Stimulated activated naive B cell treated with anti-CD40 and anti-IgM and Interleukin-4, amounts not matched to agents 10 μg/mL and 1 μg/mL and 100 μg/mL, for 72 hours (primary cell): ENCODE measurements at regions not wholly inside any gene's neighbourhood (a gene's known extent, or its start where the extent isn't known, plus 50 kb on each side); places are given as distances from the start of the nearest gene placed in this dataset.

Source experiments
- ATAC-seq, 2 donors: fragments of 150-1000 bp; cut with Tn5 transposase; replicated peaks; 2 replicates each; pipeline ENCODE4 v1.10.0; 2021; ENCODE audit warnings: moderate library complexity in 1 of 2
- DNase-seq: peaks from one replicate; pipeline ENCODE4 v3.0.0; 2021
- H3K27ac Mint-ChIP-seq: one replicate; pipeline ENCODE4 v1.8.0; 2022; ENCODE audit warnings: mild to moderate bottlenecking, mixed read lengths
- H3K27me3 Mint-ChIP-seq, 2 donors: one replicate each; pipeline ENCODE4 v1.8.0; 2022; ENCODE audit warnings: mixed read lengths in 2 of 2
- H3K36me3 Mint-ChIP-seq, 2 donors: one replicate each; pipeline ENCODE4 v1.8.0; 2022; ENCODE audit warnings: mixed read lengths in 2 of 2, mild to moderate bottlenecking in 1 of 2
- H3K4me1 Mint-ChIP-seq, 2 donors: one replicate each; pipeline ENCODE4 v1.8.0; 2022; ENCODE audit warnings: mixed read lengths in 2 of 2, mild to moderate bottlenecking in 1 of 2
- H3K4me3 Mint-ChIP-seq, 2 donors: one replicate each; pipeline ENCODE4 v1.8.0; 2022; ENCODE audit warnings: mild to moderate bottlenecking in 2 of 2, mixed read lengths in 2 of 2, moderate library complexity in 1 of 2
- H3K9me3 Mint-ChIP-seq, 2 donors: one replicate each; pipeline ENCODE4 v1.8.0; 2022; ENCODE audit warnings: mixed read lengths in 2 of 2, mild to moderate bottlenecking in 1 of 2

DNA sequence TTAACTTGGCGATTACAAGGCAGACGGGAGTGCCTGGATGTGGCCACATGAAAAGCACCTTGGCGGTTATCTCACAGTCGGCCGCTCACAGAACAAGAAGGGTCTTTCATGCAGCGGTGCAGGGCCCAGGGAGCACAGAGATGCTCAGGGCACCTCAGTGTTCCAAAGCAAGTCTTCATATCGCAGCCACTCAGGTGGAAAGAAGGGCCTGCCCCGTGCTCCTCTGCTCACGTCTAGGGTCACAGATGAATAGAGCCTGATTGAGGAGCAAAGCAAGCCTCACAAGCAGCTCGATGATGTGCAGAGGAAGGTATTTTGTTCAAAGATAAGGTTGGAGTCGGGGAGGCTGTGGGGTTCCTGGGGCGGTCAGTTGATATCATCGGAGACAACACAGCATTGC is 297.8 kb downstream of the WDR11 start:
- no peak for ATAC-seq
- H3K36me3 Mint-ChIP-seq = peaks cover 2 to 4% of the 10 kb centered on the region in 2 donors
- no peak overlapping the region for H3K27ac Mint-ChIP-seq
- peaks cover 16 to 23% of the 10 kb centered on the region in 2 donors for H3K9me3 Mint-ChIP-seq
- H3K4me3 Mint-ChIP-seq = no peak overlapping the region
- DNase-seq = no peak
- H3K4me1 Mint-ChIP-seq = no peaks in the 10 kb centered on the region
- peaks cover 0 to 5% of the 10 kb centered on the region in 2 donors for H3K27me3 Mint-ChIP-seq

DNA sequence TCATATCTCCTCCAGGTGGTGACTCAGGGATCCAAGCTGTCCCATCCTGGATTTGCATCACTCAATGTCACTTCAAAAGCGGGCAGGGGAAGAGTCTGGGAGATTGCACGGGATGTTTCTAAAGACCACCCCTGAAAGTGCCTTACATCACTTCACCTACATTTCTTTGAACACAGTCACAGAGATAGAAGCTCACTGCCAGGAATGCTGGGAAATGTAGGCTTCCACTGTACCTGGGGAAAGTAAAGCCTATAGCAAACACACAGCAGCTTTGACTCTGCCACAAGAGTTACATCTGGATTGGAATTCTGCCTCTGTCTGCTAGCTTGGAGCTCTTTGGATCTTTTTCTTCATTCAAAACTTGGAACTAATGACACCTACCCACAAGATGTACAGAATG is 300.9 kb downstream of the WDR11 start:
- no peak for ATAC-seq
- no peak overlapping the region for H3K27ac Mint-ChIP-seq
- H3K4me1 Mint-ChIP-seq = no peaks in the 10 kb centered on the region
- no peak for DNase-seq
- H3K27me3 Mint-ChIP-seq = peaks cover 0 to 5% of the 10 kb centered on the region in 2 donors
- H3K36me3 Mint-ChIP-seq = no peaks in the 10 kb centered on the region
- H3K4me3 Mint-ChIP-seq = no peak overlapping the region
- peaks cover 3 to 4% of the 10 kb centered on the region in 2 donors for H3K9me3 Mint-ChIP-seq

DNA sequence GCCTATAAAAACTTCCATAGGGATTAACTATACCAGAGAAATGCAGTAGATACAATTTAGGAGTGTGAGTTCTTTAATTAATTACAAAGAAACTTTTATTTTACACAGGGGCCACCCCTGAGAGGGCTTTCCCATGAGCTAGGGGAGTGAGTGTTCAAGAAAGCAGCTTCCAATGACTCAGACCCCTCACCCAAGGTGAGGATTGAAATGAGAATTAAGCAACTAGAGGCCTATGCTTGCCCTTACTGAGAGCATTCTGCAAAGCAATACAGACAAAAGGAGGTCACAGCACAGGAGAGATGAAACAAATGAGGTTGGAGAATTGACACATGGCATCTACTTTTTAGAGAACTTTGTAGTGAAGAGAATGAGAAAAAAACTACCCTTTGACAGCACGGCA is 301.8 kb downstream of the WDR11 start:
- peaks cover 0 to 5% of the 10 kb centered on the region in 2 donors for H3K27me3 Mint-ChIP-seq
- H3K4me3 Mint-ChIP-seq = no peak overlapping the region
- no peaks in the 10 kb centered on the region for H3K4me1 Mint-ChIP-seq
- no peak for DNase-seq
- peaks cover 3 to 4% of the 10 kb centered on the region in 2 donors for H3K9me3 Mint-ChIP-seq
- ATAC-seq = no peak
- no peaks in the 10 kb centered on the region for H3K36me3 Mint-ChIP-seq
- H3K27ac Mint-ChIP-seq = no peak overlapping the region

DNA sequence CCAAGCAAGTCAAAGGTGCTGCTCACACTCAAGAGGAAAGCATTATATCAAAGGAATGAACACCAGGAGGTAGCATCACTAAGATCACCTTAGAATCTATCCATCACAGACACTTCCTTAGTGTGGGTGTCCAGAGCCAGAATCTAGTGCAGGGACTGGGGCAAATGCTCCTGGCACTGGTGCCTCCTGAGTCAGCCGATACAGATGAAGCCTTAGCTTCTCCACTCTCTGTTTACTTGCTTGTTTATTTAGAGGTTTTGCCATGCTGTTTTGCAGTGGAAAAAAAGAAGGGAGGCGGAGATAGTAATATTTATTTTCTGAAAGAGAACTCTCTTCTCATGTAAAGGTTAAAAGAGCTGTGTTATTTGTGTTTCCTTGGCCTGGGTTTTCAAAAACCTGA is 303.1 kb downstream of the WDR11 start:
- no peak overlapping the region for H3K4me3 Mint-ChIP-seq
- DNase-seq = no peak
- peaks cover 0 to 5% of the 10 kb centered on the region in 2 donors for H3K27me3 Mint-ChIP-seq
- peaks cover 3 to 4% of the 10 kb centered on the region in 2 donors for H3K9me3 Mint-ChIP-seq
- no peaks in the 10 kb centered on the region for H3K4me1 Mint-ChIP-seq
- no peak overlapping the region for H3K27ac Mint-ChIP-seq
- no peaks in the 10 kb centered on the region for H3K36me3 Mint-ChIP-seq
- ATAC-seq = no peak

DNA sequence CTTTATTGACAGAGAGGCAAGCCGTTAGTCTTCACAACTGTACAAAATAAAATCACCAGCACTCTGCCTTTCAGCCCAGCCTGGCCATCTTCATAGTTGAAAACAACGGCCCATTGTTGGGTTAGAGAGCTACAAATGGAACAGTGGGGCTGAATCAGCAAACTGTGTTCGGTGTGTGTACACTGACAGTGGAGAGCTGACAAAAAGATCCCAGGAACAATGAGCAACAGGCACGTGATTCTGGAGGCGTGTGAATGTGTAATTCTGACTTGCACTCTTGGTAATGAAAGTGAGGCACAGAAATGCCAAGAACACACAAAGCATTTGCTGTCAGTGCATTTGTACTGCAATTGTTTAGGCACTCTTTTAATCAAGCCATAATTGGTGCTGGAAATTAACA is 303.7 kb downstream of the WDR11 start:
- no peak for DNase-seq
- ATAC-seq = no peak
- Mint-ChIP-seq H3K27me3 (peaks cover 0 to 5% of the 10 kb centered on the region in 2 donors), H3K27ac (no peak overlapping the region), H3K36me3 (no peaks in the 10 kb centered on the region), H3K4me1 (no peaks in the 10 kb centered on the region), H3K4me3 (no peak overlapping the region), H3K9me3 (peaks cover 3 to 4% of the 10 kb centered on the region in 2 donors)

DNA sequence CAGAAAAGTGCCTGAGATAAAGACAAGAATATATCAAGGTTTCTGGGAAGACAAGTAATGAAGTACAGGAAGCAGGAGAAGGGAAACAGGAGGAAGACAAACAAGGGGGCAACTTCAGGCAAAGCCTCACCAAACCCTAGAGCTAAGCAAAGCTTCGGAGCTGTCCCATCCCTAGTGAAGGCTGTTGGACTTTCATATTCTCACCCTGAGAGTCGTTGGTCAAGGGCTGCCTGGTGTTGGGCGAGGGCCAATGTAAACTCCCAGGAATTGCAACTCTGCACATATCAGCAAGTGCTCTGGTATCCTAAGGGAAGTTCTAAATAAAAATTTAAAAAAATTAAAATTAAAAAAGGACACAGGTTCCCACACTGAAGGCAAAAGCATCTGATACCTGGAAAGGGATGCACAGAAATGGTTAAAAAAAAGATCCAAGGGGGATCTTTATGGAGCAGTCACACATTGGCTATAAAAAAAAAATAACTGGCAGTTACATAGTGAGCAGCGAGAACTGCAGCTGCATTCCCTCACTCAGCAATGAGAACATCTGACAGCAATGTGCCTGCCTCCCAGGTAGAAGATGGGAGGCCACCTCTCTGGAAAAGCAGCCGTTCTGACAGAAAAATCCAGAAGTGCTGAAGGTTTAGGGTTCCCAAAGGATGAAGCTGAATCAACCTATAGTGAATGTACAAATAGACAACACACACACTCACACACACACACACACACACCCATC is 304.7 kb downstream of the WDR11 start:
- no peak overlapping the region for H3K4me3 Mint-ChIP-seq
- H3K9me3 Mint-ChIP-seq = peaks cover 3 to 4% of the 10 kb centered on the region in 2 donors
- peaks cover 0 to 5% of the 10 kb centered on the region in 2 donors for H3K27me3 Mint-ChIP-seq
- H3K4me1 Mint-ChIP-seq = no peaks in the 10 kb centered on the region
- no peaks in the 10 kb centered on the region for H3K36me3 Mint-ChIP-seq
- DNase-seq (no peak), ATAC-seq (no peak)
- no peak overlapping the region for H3K27ac Mint-ChIP-seq

DNA sequence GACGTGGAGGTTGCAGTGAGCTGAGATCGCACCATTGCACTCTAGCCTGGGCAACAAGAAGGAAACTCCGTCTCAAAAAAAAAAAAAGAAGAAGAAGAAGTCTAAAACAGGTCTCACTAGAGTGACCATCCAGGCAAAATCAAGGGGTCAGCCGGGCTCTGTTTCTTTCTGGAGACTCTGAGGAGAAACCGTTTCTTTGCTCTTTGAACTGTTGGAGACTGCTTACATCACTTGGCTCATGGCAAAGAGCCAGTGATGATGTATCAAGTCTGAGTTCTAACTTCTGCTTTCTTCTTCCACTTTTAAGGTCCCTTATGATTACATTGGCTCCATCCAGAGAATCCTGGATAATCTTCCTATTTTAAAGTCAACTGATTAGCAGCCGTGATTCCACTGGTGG is 306.8 kb downstream of the WDR11 start:
- ATAC-seq (peak in 1 of 2 donors; percentile 23), DNase-seq (no peak)
- Mint-ChIP-seq H3K27ac (no peak overlapping the region), H3K36me3 (no peaks in the 10 kb centered on the region), H3K4me1 (no peaks in the 10 kb centered on the region), H3K9me3 (no peaks in the 10 kb centered on the region), H3K27me3 (peaks cover 0 to 5% of the 10 kb centered on the region in 2 donors), H3K4me3 (no peak overlapping the region)

DNA sequence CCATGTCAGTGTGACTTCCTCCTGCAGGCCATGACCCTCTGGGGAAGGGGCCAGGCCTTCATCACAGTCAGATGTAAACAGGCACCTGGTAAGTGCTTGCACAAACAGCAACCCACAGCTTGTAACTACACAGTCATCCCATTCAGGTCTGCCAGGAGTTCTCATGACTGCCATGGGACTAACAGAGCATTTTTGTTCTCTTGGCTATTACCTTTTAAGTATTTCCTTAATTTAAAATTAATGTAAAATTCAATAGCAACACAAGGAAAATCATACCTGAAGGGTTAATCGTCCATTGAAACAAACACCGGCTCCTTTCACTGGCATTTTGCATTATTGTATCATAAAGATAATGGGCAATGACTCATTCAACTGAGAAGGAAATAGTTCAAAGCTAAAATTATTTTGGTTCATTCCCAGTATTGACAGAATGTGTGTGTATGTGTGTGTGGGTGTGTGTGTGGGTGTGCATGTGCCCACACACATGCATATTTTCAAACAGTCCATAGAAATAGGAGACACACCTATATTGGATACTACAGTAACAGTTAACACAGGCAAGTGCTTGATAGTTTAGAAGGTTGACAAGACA is 307.9 kb downstream of the WDR11 start:
- Mint-ChIP-seq H3K4me3 (no peak overlapping the region), H3K9me3 (no peaks in the 10 kb centered on the region), H3K4me1 (no peaks in the 10 kb centered on the region), H3K36me3 (no peaks in the 10 kb centered on the region), H3K27me3 (no peaks in the 10 kb centered on the region), H3K27ac (no peak overlapping the region)
- DNase-seq = no peak
- no peak for ATAC-seq

DNA sequence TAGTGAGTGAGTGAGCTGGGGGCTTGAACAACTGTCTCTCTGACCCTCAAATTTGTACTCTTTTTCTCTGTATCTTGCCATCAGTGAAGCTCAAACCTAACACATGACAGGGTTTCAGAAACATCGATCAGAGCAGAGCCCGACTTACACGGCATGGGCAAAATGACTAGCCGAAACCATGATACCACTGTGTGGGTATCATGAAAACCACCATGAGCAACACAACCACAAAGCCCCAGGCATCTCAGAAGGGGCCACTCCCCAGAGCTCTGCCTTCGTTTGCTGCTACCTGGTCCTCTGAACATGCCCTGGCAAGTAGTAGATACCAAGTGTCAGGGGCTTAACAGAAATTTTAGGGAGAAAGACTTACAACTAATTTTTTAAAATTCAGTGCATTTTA is 308.5 kb downstream of the WDR11 start:
- ATAC-seq (no peak), DNase-seq (no peak)
- Mint-ChIP-seq H3K9me3 (no peaks in the 10 kb centered on the region), H3K36me3 (no peaks in the 10 kb centered on the region), H3K4me1 (no peaks in the 10 kb centered on the region), H3K4me3 (no peak overlapping the region), H3K27ac (no peak overlapping the region), H3K27me3 (no peaks in the 10 kb centered on the region)

DNA sequence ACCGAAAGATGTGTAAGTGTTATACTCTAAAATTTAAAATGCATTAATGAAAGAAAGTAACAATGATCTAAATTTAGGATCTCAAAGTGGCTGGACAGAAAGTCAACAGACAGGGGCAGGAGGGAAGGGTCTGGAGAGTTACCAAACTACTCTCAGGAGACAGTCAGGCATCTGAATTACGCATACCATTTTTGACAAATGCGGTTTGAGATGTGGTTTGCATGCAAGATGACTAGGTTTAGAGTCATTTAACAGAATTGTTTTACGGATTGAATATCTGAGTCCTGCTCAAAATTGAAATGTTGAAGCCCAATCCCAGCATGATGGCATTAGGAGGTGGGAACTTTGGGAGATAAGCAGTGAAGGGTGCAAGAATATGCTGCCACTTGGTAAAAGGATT is 314.1 kb downstream of the WDR11 start:
- DNase-seq (no peak), ATAC-seq (no peak)
- H3K36me3 Mint-ChIP-seq = no peaks in the 10 kb centered on the region
- H3K4me1 Mint-ChIP-seq = no peaks in the 10 kb centered on the region
- H3K27me3 Mint-ChIP-seq = no peaks in the 10 kb centered on the region
- H3K27ac Mint-ChIP-seq = no peak overlapping the region
- no peak overlapping the region for H3K4me3 Mint-ChIP-seq
- no peaks in the 10 kb centered on the region for H3K9me3 Mint-ChIP-seq

DNA sequence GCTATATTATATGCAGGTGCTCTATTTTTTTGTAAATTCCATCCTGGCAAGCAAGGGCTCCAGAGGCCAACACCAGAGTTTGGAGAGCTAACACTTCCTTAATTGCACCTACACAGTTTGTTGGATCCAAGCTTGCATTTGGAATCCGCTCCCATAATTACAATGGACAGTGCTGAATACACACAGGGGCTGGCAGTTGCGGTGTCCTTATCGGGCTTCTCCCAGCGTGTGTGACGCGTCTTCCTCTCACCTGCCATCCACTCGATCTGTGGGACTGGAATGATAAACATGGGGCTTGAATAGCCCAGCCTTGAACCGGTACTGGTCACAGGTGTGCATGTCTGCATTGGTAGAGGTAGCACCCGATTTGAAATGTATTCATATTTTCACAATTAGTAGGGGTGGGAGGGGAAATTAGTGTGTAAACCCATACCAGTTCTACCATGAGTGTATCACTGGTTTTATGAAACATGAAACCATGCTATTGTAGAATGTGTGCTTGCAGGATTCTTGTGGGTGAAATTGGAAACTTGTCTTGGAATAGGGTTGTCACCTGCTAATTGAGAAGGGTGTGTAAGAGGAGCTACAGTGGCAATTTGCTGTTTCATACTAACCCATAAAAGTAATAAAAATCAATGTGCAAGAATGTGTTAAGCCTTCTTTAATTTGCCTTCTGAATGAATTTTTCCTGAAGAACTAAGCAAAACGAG is 316.5 kb downstream of the WDR11 start:
- H3K27me3 Mint-ChIP-seq = no peaks in the 10 kb centered on the region
- DNase-seq (no peak), ATAC-seq (no peak)
- no peaks in the 10 kb centered on the region for H3K36me3 Mint-ChIP-seq
- H3K27ac Mint-ChIP-seq = no peak overlapping the region
- no peaks in the 10 kb centered on the region for H3K4me1 Mint-ChIP-seq
- H3K9me3 Mint-ChIP-seq = no peaks in the 10 kb centered on the region
- no peak overlapping the region for H3K4me3 Mint-ChIP-seq

DNA sequence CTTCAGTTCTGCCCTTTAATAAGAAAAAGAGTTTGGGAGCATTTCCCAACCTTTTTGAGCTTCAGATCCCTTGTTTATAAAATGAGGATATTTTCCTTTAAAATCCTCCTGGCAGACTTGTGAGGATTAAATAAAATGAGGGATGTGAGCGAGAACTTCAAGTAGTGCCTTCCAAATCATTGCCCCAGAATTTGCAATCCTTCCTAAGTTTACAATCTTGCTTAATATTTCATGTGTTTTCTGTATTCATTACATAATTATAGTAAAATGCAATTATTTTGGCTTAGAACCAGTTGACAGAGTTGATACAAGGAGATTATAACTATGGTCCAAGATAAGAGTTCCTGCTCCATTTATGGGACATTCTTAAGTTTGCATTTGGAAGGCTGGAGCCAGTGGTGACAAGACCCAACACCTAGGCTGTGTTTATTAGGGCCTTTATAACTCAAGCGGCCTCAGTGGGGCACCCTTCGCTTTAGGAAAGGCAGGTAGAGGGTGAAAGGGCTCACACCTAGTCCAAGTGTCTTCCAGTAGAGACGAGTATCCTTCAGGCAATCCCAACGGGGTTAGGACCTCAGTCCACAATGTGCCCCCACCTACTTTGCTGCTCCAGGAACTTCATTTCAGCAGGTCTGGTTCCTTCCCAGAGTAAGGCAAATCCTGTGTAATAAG is 317.5 kb downstream of the WDR11 start:
- no peak for DNase-seq
- Mint-ChIP-seq H3K27me3 (no peaks in the 10 kb centered on the region), H3K36me3 (no peaks in the 10 kb centered on the region), H3K27ac (no peak overlapping the region), H3K4me3 (no peak overlapping the region), H3K9me3 (no peaks in the 10 kb centered on the region), H3K4me1 (no peaks in the 10 kb centered on the region)
- no peak for ATAC-seq

DNA sequence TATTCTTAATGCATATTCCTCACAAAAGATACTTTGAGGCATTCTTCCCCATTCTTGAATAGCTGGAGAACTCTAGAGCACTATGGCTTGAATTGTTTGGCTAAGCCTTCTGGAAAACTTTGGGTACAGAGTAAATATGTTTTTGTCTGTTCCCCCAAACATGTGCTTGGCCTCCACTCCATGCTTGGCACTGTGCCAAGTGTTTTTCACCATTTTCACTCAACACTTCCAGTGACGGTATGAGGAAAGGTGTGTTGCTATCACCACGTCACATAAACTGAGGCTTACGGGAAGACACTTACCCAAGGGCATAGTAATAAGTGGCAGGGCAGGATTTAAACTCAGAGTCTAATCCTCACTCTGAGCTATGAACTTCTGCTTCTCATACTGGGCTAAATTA is 318.2 kb downstream of the WDR11 start:
- Mint-ChIP-seq H3K4me1 (no peaks in the 10 kb centered on the region), H3K27me3 (no peaks in the 10 kb centered on the region), H3K9me3 (no peaks in the 10 kb centered on the region), H3K36me3 (no peaks in the 10 kb centered on the region), H3K27ac (no peak overlapping the region), H3K4me3 (no peak overlapping the region)
- no peak for ATAC-seq
- no peak for DNase-seq

DNA sequence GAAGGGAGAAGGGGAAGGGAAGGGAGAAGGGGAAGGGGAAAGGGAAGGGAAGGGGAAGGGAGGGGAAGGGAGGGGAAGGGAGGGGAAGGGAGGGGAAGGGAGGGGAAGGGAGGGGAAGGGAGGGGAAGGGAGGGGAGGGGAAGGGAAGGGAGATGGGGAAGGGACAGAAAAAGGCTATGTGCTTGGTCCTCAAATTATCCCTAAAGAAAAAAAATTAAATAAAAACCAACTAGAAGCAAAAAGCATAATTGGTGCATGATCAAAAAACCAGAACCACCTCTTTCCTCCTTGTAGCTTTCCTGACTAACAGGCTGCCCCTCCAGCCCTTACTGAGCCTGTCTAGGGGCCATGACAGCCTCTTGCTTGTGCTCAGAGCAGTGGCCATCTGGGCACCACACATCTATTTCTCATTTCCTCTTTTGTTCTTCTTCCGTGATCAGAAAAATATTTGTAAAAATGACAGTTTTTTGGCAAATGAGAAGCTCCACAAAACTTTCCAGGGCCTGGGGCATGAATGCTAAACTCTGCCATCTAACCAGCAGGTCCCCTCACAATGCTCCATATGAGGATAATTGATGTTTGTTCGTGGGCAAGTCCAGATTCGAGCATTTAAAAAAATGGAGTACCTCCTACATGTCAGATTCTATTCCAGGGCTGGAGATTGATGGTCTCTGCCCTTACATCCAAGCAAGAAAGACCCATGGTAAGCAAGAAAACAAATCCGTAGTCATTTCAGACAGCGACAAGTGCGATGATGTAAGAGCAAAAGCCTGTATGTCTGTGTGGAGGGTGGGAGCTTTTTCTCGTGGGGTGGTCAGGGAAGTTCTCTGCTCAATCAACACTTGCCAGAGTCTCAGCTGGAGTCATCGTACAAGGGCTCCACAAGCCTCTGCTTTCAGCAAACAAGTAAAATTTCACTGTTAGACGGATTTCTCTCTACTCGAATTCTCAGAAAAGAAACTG is 320.9 kb downstream of the WDR11 start:
- DNase-seq (no peak), ATAC-seq (no peak)
- Mint-ChIP-seq H3K4me1 (no peaks in the 10 kb centered on the region), H3K27me3 (no peaks in the 10 kb centered on the region), H3K4me3 (no peak overlapping the region), H3K36me3 (no peaks in the 10 kb centered on the region), H3K9me3 (no peaks in the 10 kb centered on the region), H3K27ac (no peak overlapping the region)
